22Rv1 (cell line): ENCODE measurements at regions not wholly inside any gene's neighbourhood (a gene's known extent, or its start where the extent isn't known, plus 50 kb on each side); places are given as distances from the start of the nearest gene placed in this dataset.

Experiments used
- H3K27ac ChIP-seq: fragments of 450-650 bp; 2 replicates; pipeline ENCODE4 v1.5.1; 2017
- ZFX ChIP-seq: fragments of 450-650 bp; IDR thresholded peaks from 2 replicates; pipeline ENCODE4 v1.6.1; 2017; ENCODE audit warnings: antibody characterized with exemption, borderline replicate concordance
- TF ChIP-seq, protein P1 (sequence below): fragments of 450-650 bp; IDR thresholded peaks from 2 replicates; pipeline ENCODE4 v1.5.1; 2017; ENCODE audit warnings: mild to moderate bottlenecking

DNA sequence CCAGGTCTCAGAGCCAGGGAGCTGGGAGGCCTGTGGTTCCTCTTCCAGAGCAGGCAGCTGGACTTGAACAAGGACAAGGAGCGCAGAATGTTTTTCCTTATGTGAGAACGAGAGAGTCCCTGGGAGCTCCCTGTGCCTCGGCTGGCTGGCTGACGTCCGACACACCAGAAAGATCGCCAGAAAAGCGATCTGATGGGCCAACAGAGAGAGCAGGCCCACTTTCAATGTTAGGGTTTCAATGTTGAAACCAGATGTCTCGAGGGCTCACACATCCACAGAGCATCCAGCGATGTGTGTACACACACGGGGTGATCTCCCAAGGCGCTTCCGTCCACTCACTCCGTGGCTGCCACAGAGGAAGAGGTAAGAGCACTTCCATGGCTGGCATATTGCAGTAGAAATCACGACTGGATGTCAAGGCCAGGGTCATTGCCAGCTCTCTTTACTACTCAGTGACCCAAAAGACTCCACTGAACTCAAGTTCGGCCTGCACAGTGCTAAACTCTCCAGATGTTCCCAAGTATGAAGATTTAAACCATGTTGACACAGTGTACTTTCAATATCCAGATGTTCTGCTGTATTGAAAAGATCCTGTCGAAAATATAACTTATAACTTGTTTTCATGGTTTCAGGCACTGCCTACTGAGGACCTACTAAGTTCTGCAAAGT, 70.8 kb upstream of the FOXC1 start:
- TF ChIP-seq, protein P1, sequence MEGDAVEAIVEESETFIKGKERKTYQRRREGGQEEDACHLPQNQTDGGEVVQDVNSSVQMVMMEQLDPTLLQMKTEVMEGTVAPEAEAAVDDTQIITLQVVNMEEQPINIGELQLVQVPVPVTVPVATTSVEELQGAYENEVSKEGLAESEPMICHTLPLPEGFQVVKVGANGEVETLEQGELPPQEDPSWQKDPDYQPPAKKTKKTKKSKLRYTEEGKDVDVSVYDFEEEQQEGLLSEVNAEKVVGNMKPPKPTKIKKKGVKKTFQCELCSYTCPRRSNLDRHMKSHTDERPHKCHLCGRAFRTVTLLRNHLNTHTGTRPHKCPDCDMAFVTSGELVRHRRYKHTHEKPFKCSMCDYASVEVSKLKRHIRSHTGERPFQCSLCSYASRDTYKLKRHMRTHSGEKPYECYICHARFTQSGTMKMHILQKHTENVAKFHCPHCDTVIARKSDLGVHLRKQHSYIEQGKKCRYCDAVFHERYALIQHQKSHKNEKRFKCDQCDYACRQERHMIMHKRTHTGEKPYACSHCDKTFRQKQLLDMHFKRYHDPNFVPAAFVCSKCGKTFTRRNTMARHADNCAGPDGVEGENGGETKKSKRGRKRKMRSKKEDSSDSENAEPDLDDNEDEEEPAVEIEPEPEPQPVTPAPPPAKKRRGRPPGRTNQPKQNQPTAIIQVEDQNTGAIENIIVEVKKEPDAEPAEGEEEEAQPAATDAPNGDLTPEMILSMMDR, result no peak
- TF ChIP-seq ZFX, result no peak
- no peak overlapping the region for H3K27ac ChIP-seq

- H3K27ac ChIP-seq, result no peak overlapping the region
- TF ChIP-seq, protein P1, result no peak
Observed at GRCh38 chr6:1540864-1541521, 68.7 kb upstream of the FOXC1 start.

- TF ChIP-seq, protein P1, result no peak
- TF ChIP-seq ZFX, result no peak
- no peak overlapping the region for H3K27ac ChIP-seq
Observed at GRCh38 chr6:1542335-1542734, 67.4 kb upstream of the FOXC1 start.

GRCh38 chr6:1542764-1543163, 67.0 kb upstream of the FOXC1 start:
- no peak overlapping the region for H3K27ac ChIP-seq
- TF ChIP-seq ZFX, result no peak
- TF ChIP-seq, protein P1, result no peak

- H3K27ac ChIP-seq, result no peak overlapping the region
- TF ChIP-seq ZFX, result no peak
- TF ChIP-seq, protein P1, result no peak
Observed at GRCh38 chr6:1544000-1544399, 65.7 kb upstream of the FOXC1 start.

DNA sequence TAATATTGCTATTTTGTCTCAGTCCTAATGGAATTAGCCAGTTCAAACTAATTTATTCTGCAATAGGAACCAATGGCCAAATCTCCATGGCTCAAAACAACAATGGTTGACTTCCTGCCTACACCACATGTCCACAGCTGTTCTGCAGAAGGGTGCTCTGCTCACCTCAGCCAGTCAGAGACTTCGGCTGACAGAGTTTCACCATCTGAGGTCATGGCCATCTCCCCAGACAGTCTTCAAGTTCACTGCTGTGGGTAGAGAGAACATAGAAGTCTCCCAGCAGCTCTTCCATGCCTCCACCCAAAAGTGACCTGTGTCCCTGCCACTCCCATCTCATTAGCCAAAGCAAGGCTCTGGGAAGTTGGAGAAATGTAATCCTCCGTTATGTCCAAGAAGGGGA, 65.1 kb upstream of the FOXC1 start:
- TF ChIP-seq ZFX, result no peak
- TF ChIP-seq, protein P1, result no peak
- no peak overlapping the region for H3K27ac ChIP-seq

DNA sequence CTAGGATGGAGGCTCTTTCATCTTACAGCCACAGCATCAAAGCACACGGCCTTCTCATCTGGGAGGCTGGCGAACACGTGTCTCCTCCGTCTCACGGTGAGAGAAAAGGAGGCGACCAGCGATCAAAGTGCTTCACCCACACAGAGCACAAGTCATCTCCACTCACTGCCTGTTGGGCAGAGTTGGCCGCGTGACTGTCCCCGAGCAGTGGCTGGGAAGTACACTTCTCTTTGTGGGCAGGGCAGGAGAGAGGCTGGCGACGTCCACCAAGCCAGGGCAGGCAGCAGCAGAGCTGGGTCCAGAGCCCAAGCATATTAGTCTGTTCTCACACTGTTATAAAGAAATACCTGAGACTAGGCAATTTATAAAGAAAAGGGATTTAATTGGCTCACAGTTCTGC, 64.1 kb upstream of the FOXC1 start:
- no peak for TF ChIP-seq ZFX
- H3K27ac ChIP-seq, result no peak overlapping the region
